ENCODE measurements at regions not wholly inside any gene's neighbourhood (a gene's known extent, or its start where the extent isn't known, plus 50 kb on each side); places are given as distances from the start of the nearest gene placed in this dataset.
"Not testable (repeated sequence)": the region's sequence is repeated elsewhere in the genome, so short reads cannot be mapped to it uniquely, and the experiment has no call there.

DNA sequence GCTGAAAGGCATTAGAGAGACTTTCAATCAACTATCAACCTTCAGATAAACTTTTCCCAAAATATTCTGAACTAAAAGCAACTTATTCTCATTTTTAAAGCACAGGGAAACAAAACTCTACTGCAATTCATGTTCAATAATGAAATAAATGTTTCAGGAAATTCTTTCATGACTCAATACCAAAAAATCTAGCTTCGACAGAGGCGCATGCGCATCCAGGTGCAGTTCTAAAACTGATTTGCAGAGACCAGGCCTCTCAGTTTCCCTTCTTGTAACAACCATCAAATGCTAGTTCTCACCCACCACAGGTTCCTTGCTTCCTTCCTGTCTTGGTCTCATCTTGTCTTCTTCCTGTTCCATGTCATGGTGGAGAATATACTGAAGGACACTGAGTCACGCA, 55.3 kb upstream of the NRBF2 start:
- no peak for DNase-seq

DNA sequence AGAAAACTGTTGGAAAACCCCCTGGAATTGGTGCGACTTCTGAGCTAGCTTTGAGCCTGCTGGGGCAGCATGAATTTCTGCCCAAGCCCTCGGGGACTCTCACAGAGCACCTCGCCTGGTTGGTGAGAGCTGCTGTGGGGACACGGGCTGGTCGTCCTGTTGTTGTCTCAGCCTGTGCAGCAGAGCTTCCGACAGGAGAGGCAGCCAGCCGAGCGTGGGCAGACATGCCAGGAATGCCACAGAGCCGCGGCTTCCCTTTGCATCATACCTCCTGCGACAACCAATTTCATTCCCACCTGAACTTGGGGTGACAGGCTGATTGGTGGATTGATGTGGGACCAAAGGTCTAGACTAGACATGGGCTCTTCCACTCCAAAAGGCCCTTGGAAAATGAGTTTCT, 60.2 kb upstream of the NRBF2 start:
- no peak for DNase-seq

DNA sequence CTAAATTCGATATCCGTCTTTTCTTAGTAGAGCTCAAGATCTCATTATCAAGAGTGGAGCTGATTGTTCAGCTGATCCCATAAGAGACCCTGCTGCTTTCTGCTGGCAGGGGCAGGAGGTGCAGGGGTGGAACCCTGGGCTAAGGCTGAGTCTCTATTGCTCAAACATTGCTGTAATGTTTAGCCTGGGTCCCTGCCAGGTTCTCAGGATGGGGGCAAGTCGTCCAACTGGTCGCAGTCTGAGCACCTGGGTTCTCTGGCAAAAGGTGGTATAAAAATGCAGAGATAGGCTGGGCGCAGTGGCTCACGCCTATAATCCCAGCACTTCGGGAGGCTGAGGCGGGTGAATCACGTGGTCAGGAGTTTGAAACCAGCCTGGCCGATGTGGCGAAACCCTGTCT, 62.0 kb upstream of the NRBF2 start:
- DNase-seq, result no peak

DNA sequence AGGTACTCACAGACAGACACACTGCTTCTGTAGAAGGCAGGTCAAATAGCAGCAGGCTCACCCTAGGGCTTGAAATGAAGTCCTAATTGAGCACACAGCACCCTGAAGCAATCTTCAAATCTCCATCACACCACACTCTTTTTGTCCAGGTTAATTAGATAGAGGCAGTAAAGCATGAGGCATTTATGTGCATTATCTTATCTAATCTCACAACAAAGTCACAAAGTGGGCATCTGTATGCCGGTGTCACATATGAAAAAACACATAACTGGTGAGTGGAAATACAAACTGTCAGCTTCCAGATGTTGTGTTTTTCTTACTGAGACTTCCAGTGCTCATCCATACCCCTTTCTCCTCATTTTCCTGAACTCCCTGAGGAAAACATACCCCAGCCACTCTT, 63.8 kb upstream of the NRBF2 start:
- DNase-seq, result peak in 1 of 2 experiments; percentile 28

DNA sequence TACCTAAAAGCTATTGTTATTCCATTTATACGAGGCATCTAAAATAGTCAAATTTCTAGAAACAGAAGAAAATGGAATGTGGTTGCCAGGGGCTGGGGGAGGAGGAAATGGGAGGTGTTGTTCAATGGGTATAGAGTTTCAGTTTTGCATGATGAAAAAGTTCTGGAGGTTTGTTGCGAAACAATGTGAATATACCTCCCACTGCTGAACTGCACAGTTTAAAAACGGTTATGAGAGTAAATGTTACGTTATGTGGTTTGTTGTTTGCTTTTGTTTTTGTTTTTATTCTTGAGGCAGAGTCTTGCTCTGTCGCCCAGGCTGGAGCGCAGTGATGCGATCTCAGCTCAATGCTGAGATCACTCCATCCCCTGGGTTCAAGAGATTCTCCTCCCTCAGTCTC, 64.9 kb upstream of the NRBF2 start:
- DNase-seq, result peak; percentile 72 to 74

DNA sequence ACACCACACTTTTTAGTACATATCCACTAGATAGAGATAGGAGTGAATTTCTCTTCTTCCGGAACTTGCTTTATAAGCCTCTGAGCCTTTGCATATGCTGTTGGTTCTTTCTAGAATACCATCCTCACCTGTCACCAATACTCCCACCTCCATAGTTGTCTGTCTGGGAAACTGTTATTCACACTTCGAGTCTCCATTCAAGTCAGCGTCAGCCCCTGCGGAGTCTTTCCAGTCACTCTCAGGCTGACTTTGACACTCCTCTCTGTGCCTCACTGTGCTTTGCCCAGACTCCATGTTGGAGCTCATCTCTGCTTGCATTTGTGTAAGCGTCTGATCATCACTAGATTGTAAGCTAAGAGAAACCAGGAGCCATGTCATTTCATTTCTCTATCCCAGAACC, 66.5 kb upstream of the NRBF2 start:
- no peak for DNase-seq

DNA sequence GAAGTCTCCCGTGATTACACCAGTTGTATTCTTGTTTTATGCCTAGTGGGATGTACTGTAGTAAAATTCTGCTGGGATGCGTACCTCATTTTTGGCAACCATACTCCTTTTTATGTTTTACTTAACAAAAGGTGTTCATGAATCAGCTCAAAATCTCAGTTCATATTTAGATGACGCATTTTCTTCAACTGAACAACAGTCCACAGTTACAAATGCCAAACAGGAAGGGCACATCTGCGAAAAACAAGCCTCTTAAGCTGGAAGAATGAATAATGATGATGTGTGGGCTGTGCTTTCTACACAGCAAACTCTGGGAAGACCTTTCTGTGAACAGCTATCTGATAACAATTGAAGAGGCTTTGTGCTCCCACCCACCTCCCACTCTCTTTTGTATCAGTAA, 68.4 kb upstream of the NRBF2 start:
- DNase-seq, result no peak

DNA sequence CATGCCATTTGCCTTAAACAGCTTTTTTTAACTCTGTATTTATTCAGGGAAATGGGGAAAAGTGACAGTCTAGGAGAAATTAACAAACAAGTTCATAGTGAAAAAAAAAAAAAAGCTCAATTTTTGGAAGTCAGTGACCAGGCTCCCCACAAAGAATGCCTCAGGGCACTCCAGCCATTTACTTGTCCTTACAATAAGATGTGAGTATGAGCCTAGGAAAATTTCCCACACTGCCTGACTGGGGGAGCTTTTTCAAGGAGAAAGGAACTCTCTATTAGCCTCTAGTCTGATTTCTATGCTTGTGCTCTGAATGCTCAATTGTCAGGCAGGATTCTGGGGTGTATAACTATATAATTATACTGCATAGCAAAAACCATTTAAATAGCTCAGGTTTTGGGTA, 74.9 kb upstream of the NRBF2 start:
- no peak for DNase-seq

DNA sequence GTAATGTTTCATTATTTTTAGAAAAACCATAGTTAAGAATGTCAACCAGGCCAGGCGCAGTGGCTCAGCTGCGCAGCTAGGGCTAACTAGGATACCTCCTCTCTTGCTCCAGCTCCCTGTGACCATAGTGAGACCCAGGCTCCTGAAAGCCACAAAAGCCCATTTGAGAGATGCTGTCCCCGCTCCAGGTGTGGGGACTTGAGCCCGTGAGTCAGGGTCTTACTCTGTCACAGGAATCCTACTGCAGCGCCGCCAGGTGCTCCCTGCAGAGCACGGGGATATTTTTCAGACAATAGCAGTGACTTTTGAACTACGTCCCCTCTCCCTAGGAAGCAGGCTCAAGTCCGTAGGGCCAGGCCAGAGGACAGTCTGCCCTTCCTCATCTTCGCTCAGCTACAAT, 75.6 kb upstream of the NRBF2 start:
- no peak for DNase-seq

DNA sequence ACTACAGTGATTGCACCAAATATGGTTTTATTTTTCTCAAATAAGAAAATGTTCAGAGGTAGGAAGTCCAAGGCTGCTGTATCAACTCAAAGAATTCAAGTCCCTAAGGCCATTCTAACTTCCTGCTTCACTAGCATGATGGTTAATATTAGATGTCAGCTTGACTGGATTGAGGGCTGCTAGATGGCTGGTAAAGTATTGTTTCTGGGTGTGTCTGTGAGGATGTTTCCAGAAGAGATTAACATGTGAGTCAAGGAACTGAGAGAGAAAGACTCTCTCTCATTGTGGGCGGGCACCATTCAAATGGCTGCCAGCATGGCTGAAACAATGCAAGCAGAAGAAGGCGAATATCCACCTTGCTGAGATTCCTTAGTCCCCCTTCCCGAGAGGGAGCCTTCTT, 77.4 kb upstream of the NRBF2 start:
- DNase-seq, result no peak

DNA sequence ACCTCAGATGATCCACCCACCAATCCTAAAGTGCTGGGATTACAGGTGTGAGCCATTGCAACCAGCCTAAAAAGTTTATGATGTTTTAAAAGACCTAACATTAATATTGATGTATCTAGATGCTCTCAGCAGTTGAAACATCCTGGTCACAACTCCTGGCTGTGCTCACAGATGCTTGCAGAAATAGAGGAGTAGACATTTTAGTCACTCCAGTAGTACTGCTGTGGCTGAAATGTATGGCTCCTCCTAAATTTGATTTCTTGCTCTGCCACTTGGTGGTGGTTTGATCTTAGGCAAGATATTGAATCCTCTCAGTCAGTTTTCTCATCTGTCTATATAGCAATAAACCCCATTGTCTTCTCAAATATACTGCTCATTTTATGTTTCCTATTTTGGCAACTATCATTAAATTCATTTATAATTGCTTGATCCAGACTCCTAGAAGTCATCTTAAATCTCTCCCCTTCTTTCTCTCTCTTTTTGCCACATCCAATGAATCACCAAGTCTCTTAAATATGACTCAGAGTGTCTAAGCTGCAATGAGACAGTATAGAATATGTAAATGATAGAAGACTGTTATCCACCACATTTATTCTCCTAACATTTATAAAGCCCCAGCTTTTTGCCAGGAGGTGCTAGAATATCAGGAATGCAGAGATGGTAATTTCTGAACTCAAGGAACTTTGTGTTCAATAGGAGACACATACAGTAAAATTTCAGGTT, 78.1 kb upstream of the NRBF2 start:
- DNase-seq, result no peak

DNA sequence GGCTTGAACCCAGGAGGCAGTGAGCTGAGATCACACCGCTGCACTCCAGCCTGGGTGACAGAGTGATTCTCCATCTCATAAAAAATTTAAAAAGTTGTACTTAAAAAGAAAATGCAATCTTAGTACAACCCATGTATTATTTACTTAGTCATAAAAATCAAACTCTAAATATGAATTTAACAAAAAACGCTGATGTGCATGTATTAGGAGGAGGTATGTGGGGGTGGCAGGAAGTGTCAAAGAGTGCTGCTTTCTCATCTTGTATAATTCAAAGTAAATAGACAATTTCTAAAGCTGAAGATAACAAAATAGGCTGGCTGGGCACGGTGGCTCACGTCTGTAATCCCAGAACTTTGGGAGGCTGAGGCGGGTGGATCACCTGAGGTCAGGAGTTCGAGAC, 81.0 kb upstream of the NRBF2 start:
- DNase-seq, result no peak

DNA sequence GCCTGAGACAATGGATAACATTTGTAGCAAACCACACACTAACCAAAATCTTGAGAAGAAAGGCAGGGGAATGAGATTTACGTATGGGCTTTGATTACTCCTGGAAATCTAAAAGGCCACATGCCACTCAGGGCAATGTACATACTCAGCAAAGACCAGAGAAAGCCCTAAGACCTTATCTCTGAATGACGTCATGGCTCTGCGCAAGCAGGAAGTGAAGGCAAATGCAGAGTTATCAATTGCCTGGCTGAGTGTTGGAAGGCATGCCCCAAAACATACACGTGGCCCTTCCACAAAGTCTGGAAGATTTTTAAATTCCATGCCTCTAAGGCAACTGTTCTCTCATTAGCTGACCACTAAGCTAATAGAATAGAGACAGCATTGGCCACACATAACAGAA, 90.9 kb upstream of the NRBF2 start:
- no peak for DNase-seq

DNA sequence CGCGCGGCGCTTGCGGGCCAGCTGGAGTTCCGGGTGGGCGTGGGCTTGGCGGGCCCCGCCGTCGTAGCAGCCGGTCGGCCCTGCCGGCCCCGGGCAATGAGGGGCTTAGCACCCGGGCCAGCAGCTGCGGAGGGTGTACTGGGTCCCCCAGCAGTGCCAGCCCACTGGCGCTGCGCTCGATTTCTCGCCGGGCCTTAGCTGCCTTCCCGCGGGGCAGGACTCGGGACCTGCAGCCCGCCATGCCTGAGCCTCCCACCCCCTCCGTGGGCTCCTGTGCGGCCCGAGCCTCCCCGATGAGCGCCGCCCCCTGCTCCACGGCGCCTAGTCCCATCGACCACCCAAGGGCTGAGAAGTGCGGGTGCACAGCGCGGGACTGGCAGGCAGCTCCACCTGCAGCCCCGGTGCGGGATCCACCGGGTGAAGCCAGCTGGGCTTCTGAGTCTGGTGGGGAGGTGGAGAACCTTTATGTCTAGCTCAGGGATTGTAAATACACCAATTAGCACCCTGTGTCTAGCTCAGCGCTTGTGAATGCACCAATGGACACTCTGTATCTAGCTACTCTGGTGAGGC, 99.4 kb upstream of the NRBF2 start:
- DNase-seq, result not testable (repeated sequence)

DNA sequence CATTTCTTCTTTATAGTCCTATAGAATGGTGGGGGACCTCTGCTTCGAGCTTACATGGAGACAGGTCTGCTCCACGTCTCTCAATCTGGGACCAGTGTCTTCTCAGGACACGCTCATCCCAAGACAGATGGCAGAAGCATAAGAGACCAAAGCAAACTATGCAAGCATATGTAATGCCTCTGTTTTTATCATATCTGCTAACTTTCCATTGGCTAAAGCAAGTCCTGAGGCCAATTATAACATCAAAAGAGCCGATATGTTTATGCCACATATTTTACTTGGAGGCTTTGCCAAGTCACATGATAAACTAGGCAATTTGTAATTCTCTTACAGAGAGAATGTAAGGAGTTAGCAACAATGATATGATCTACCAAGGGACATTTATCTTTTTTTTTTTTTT, 102.6 kb upstream of the NRBF2 start:
- DNase-seq, result no peak

DNA sequence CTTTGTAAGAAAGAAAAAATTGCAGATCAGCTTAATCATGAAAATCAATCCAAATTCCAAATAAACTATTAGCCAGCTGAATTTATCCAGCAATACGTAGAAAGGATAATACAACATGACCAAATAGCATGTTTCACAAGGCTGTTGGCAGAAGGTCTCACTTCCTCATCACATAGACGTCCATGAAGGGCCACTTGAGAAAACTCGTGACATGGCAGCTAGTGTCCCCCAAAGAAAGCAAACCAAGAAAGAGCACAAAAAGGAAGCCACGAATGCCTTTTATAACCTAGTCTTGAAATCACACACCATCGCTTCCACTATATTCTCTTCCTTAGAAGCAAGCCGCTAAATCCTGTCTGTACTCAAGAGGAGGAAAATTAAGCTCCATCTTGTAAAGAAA, 105.6 kb upstream of the NRBF2 start:
- no peak for DNase-seq

DNA sequence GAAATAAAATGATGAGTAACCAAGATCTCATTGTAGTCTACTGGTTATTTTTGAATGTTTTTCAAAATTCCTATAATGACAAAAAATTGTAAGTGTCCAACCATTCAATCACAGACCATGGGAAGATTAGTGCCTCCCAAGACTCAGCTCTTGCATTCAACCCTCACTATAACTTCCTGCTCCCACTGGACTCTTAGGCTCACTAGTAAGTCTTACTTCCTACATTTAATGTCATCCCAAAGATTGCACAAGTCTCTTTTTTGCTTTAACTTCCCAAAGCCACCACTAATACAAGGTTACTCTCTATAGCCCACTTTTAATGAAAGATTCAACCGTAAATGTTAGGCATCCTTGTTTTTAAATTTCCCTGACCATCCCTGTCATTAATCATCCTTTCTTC, 111.9 kb upstream of the NRBF2 start:
- DNase-seq, result no peak

DNA sequence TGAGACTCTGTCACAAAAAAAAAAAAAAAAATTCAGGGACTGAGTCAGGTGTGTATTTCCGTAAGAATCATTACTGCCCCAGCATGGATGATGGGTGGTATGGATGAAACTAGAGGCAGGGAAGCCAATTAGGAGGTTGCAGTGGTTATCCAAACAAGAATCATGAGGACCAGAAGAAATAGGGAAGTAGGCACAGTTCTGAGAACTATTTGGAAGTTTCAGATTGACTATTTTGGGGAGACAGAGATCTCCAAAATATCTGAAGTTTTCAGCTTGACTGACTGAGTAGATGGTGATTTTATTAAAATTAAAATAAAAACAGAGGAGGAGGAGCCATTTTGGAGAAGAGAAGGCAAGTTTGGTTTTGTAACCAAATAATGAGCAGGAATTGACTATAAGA, 119.4 kb upstream of the NRBF2 start:
- no peak for DNase-seq

DNA sequence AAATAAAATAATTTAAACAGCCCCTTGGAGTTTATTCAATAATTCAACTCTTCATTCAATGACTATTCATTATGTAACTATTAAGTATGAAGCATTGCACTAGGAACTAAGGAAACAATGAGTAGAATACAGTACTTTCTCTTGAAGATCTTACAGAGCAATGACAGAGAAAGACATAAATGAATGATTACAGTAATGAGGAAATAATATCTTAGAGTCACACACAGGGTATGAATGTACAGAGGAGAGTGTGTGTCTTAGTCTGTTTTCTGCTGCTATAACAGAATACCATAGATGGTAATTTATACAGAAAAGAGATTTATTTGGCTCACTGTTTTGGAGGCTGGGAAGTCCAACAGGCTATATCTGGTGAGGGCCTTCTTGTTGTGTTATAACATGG, 120.5 kb upstream of the NRBF2 start:
- no peak for DNase-seq

DNA sequence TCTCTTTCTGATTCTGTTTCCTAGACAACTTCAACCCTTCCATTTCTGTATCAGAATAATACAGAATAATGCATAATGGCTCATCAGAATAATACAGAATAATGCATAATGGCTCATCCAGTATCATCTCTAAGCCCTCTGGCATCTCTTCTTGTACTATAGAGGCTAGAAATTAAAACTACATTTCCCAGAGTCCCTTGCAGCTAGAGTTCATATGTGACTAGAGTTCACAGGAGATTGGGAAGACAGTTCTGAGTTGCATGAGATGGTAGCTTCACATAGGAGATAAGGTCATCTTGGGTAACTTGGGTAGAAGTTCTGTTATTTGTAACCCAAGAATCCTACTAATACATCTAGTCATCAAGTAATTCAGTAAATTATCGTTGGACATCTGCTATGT, 122.9 kb upstream of the NRBF2 start:
- no peak for DNase-seq

DNA sequence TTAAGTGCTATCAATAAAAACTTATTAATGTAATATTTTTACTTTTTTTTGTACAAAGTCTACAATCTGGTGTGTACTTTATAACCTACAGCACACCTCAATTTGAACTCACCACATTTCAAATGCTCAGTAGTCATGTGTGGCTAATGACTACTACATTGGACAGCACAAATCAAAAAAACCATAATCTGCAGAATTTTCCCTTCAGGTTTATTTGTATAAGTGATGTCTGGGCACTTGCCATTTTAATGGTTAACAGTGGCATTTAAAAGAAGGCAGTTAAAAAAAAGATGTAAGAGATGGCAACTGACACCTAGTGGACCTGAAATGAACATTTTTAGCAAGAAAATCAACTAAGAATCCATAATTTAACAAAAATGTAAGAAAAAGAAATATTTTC, 124.6 kb upstream of the NRBF2 start:
- DNase-seq, result no peak

DNA sequence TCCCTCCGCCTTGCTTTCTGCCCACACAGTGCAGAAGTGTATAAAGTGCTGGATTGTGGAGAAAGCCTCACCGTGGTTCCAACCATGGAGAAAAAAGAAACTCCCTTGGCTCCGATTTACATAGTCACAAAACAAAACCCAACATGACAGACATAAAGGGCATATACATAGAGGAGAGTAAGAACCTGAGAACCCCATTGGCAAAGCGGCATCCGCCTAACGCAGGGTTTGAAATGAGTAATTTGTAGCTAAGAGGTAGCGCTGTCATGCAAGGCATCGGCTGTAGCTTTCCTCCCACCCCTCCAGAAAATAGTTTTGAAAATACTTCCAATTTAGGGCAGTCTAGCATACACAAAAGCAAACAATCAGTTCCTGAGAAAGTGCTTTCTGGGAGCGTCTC, 126.0 kb upstream of the NRBF2 start:
- DNase-seq, result no peak

DNA sequence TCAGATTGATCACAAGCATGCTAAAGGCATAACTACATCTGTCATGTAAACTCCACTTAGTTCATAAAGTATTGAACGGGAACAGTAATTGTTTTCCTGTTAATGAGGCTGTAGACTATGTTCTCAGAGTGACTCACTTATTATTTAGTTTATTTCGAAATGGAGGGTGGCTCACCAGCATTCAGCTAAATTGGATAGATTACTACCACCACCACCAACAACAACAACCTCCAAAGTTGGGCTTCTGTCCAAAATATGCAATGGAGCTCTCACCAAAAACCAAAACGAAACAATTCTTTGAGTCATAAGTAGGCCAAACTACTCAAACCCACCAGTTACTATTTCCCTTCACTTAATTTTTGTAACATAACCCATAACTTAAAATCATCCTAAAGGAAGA, 127.9 kb upstream of the NRBF2 start:
- no peak for DNase-seq

DNA sequence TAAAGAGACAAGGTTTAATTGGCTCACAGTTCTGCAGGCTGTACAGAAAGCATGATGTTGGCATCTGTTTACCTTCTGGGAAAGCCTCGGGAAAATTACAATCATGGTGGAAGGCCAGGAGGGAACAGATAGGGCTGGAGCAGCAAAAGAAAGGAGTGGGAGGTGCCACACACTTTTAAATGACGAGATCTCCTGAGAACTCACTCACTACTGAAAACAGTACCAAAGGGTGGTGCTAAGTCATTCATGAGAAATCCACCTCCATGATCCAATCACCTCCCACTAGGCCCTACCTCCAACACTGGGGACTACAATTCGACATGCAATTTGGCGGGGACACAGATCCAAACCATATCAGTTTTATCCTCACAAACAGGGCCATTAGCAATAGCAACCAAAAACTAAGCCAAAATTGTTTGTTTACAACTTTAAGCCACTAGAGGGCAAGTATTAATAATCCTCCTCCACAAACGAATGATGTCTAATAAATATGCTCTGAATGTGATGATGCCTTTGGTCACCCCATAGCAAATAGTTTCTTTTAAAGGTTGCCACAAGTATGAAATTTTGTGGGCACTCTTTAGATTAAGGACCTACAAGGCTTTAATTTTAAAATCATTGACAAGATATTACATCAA, 129.2 kb upstream of the NRBF2 start:
- peak; percentile 3 to 16 for DNase-seq

DNA sequence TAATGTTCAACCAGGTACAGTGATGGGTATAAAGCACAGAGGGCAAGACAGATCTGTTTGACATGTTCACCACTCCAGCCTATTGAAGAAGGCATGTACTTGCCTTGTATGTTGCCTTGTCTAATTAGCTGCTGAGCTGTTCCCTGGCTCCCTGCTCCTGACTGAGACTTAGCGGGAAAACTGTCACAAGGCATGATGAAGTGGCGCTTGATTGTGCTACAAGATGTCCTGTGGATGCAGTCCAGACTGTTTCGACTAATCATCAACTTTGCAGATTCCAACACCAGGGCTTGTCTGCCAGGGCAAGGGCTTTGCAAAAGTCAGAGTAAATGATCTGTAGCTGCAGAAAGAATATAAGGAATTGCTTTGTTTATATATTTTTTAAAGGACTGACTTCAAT, 136.2 kb upstream of the NRBF2 start:
- no peak for DNase-seq
